ENCODE measurements at regions not wholly inside any gene's neighbourhood (a gene's known extent, or its start where the extent isn't known, plus 50 kb on each side); places are given as distances from the start of the nearest gene placed in this dataset.

DNA sequence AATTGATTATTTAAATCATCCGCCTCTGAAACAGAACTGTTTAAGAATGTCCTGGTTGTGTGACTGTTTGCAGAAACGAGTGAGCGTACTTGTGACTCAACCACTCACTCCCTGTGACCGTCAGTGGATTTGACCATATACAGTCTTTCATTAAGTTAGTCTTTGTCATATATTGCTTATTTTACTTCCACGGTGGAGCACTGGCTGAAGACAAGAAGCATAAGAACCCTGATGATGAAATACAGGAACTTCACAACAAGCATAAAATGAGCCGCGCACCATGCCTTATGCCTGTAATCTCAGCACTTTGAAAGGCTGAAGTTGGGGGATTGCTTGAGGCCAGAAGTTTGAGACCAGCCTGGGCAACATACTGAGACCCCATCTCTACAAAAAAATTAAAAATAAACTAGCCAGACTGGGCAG lies 194.0 kb downstream of the TOMM20 start:
- DNase-seq (peak in 1 of 3 donors; percentile 32), ATAC-seq (no peak)
- WGBS (ENCODE audit: insufficient coverage, low coverage, low lambda C conversion rate, missing lambda C conversion rate) = 81% methylated on average over 7 of the region's 7 CpGs
- peak overlapping the region in 1 of 3 donors; percentile 53 for H3K27ac ChIP-seq
- no peaks in the 10 kb centered on the region for H3K36me3 ChIP-seq
- no peak overlapping the region for H3K4me3 ChIP-seq
- intact Hi-C loops (cut with DNase I) = no loop called here
- H3K9me3 ChIP-seq = no peaks in the 10 kb centered on the region
- no peak for TF ChIP-seq POLR2A (IDR thresholded peaks at IDR 0.05)
- TF ChIP-seq CTCF (IDR thresholded peaks at IDR 0.05) = no peak
- no peaks in the 10 kb centered on the region for H3K27me3 ChIP-seq
- H3K4me1 ChIP-seq = peaks cover 3 to 17% (median 9%) of the 10 kb centered on the region in 4 donors

DNA sequence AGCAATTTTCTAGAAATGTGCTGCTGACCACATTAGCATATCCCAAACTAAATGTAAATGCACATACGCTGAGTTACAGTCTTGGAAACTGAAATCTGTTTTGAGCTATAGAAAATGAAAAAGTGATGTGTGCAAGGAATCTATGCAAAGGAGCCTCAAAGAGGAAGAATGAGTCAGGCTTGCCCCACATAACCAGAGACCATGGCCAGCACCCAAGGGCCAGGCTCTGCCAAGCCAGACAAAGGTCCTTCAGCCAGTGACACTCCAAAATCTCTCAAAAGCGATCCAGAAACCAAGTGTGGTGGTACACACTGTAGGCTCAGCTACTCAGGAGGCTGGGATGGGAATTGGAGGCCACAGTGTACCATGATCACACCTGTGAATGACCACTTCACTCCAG lies 195.2 kb downstream of the TOMM20 start:
- Histone ChIP-seq H3K36me3 (no peaks in the 10 kb centered on the region), H3K9me3 (no peaks in the 10 kb centered on the region), H3K4me1 (peaks cover 3 to 17% (median 9%) of the 10 kb centered on the region in 4 donors), H3K4me3 (no peak overlapping the region), H3K27ac (peak overlapping the region; percentile 16 to 70 (median 53)), H3K27me3 (no peaks in the 10 kb centered on the region)
- ATAC-seq (peak; percentile 85 to 94 (median 90)), DNase-seq (peak; percentile 80 to 86 (median 80))
- no peak for TF ChIP-seq POLR2A (IDR thresholded peaks at IDR 0.05)
- TF ChIP-seq CTCF (IDR thresholded peaks at IDR 0.05) = no peak
- intact Hi-C loops (cut with DNase I) = no loop called here
- 35% methylated on average over 2 of the region's 2 CpGs for WGBS (ENCODE audit: insufficient coverage, low coverage, low lambda C conversion rate, missing lambda C conversion rate)

- intact Hi-C loops (cut with DNase I) = no loop called here
- Histone ChIP-seq H3K4me1 (peaks cover 3 to 17% (median 9%) of the 10 kb centered on the region in 4 donors), H3K4me3 (no peak overlapping the region), H3K27ac (peak overlapping the region in 2 of 3 donors; percentile 53 to 70), H3K9me3 (no peaks in the 10 kb centered on the region), H3K36me3 (no peaks in the 10 kb centered on the region), H3K27me3 (no peaks in the 10 kb centered on the region)
- ATAC-seq = peak; percentile 83 to 92 (median 88)
- no peak for TF ChIP-seq POLR2A (IDR thresholded peaks at IDR 0.05)
- no peak for TF ChIP-seq CTCF (IDR thresholded peaks at IDR 0.05)
- WGBS (ENCODE audit: insufficient coverage, low coverage, low lambda C conversion rate, missing lambda C conversion rate) = 74% methylated on average over 8 of the region's 15 CpGs
- DNase-seq = peak; percentile 62 to 74 (median 74)
Measured at GRCh38 chr1:234932511-234933430, 195.9 kb downstream of the TOMM20 start.

DNA sequence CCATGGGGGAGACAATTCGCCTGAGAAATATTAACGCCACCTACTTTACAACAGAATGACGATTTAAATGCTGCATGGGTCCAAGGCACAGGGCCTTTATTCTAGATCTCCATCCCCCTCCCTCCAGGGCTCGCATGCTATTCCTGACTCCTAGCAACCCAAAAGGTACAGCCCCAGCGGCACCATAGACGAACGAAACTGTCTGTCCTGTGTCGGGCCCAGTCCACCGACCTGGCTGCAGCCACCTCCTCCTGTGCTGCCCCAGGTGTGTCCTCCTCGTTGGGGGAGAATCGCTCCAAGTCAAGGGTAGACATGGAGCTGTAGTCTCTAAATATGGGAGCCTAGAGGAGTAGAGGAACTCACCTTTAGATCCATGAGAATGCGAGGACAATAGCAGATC lies 196.5 kb downstream of the TOMM20 start:
- intact Hi-C loops (cut with DNase I) = no loop called here
- ATAC-seq (no peak), DNase-seq (peak in 1 of 3 donors; percentile 39)
- Histone ChIP-seq H3K27ac (no peak overlapping the region), H3K9me3 (no peaks in the 10 kb centered on the region), H3K4me1 (peaks cover 3 to 17% (median 9%) of the 10 kb centered on the region in 4 donors), H3K4me3 (no peak overlapping the region), H3K36me3 (no peaks in the 10 kb centered on the region), H3K27me3 (no peaks in the 10 kb centered on the region)
- TF ChIP-seq CTCF (IDR thresholded peaks at IDR 0.05) (no peak), POLR2A (IDR thresholded peaks at IDR 0.05) (no peak)
- 91% methylated on average over 8 of the region's 12 CpGs for WGBS (ENCODE audit: insufficient coverage, low coverage, low lambda C conversion rate, missing lambda C conversion rate)
